ENCODE measurements at regions not wholly inside any gene's neighbourhood (a gene's known extent, or its start where the extent isn't known, plus 50 kb on each side); places are given as distances from the start of the nearest gene placed in this dataset.

DNA sequence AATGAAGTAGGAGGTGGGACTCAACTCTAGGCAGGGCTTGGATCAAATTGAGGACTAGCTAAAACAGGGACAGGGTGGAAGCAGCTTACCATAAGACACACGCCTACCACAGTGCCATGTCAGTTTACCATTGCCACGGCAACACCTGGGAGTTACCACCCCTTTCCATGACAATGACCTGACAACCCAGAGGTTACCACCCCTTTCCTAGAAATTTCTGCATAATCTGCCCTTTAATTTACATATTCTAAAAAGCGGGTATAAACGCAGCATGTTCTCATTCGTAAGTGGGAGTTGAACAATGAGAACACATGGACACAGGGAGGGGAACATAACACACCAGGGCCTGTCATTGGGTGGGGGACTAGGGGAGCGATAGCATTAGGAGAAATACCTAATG, 72.7 kb downstream of the GCC1 start:
- Histone ChIP-seq H3K36me3 (no peaks in the 10 kb centered on the region), H3K4me1 (no peaks in the 10 kb centered on the region), H3K4me3 (no peak overlapping the region), H3K27ac (no peak overlapping the region), H3K27me3 (no peaks in the 10 kb centered on the region), H3K9me3 (no peaks in the 10 kb centered on the region)
- intact Hi-C loops (cut with DNase I): no loop called here
- DNase-seq (no peak), ATAC-seq (no peak)
- TF ChIP-seq, protein P1, sequence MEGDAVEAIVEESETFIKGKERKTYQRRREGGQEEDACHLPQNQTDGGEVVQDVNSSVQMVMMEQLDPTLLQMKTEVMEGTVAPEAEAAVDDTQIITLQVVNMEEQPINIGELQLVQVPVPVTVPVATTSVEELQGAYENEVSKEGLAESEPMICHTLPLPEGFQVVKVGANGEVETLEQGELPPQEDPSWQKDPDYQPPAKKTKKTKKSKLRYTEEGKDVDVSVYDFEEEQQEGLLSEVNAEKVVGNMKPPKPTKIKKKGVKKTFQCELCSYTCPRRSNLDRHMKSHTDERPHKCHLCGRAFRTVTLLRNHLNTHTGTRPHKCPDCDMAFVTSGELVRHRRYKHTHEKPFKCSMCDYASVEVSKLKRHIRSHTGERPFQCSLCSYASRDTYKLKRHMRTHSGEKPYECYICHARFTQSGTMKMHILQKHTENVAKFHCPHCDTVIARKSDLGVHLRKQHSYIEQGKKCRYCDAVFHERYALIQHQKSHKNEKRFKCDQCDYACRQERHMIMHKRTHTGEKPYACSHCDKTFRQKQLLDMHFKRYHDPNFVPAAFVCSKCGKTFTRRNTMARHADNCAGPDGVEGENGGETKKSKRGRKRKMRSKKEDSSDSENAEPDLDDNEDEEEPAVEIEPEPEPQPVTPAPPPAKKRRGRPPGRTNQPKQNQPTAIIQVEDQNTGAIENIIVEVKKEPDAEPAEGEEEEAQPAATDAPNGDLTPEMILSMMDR (IDR thresholded peaks at IDR 0.05): no peak

DNA sequence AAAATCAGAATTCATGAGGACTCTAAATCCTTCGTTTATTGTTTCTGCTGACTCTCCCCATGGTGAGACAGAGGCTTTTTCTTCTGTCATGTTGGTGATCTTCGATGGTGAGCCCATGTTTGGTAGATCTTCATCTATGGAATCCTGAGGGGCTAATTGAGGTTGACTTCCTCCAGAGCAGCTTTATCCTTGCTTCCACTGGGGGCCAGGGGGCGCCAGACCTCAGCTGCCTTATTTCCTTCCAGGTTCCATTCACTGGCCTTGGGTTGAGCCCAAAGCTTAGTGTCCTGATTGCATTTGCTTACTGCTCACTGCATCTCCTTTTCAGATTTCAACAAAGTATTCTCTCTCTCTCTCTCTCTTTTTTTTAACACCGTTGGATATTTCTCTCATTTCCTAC, 80.7 kb downstream of the GCC1 start:
- TF ChIP-seq, protein P1 (IDR thresholded peaks at IDR 0.05): peak; percentile 46
- no peaks in the 10 kb centered on the region for H3K36me3 ChIP-seq
- DNase-seq (no peak), ATAC-seq (peak; percentile 48)
- H3K27me3 ChIP-seq: no peaks in the 10 kb centered on the region
- H3K4me1 ChIP-seq: no peaks in the 10 kb centered on the region
- H3K9me3 ChIP-seq: no peaks in the 10 kb centered on the region
- H3K4me3 ChIP-seq: no peak overlapping the region
- intact Hi-C loops (cut with DNase I): no loop called here
- no peak overlapping the region for H3K27ac ChIP-seq

DNA sequence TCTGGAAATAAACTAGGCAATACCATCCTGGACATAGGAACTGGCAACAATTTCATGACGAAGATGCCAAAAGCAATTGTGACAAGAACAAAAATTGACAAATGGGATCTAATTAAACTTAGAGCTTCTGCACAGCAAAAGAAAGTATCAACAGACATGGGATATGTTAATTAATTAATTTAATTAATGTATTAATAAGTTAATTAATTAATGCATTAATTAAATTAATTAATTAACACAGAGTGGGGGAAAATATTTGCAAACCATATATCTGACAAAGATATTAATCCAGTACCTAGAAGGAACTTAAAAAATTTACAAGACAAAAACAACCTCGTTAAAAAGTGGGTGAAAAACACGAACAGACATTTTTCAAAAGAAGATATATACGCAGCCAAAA, 83.6 kb downstream of the GCC1 start:
- no peaks in the 10 kb centered on the region for H3K4me1 ChIP-seq
- no peak for ATAC-seq
- no peaks in the 10 kb centered on the region for H3K9me3 ChIP-seq
- intact Hi-C loops (cut with DNase I): no loop called here
- no peak overlapping the region for H3K4me3 ChIP-seq
- H3K27ac ChIP-seq: no peak overlapping the region
- H3K27me3 ChIP-seq: no peaks in the 10 kb centered on the region
- DNase-seq: no peak
- TF ChIP-seq, protein P1 (IDR thresholded peaks at IDR 0.05): no peak
- no peaks in the 10 kb centered on the region for H3K36me3 ChIP-seq

DNA sequence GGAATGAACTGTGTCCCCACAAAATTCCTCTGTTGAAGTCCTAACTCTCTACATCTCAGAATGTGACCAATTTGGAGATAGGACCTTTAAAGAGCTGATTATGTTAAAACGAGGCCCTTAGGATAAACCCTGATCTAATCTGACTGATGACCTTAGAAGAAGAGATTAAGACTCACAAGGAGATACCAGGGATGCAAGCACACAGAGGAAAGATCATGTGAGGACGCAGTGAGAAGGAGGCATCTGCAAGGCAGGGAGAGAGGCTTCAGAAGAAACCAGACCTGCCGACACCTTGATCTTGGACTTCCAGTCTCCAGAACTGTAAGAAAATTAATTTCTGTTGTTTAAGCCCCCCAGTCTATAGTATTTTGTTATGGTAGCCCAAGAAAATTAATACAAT, 94.9 kb upstream of the ZNF800 start:
- ATAC-seq (no peak), DNase-seq (no peak)
- TF ChIP-seq, protein P1 (IDR thresholded peaks at IDR 0.05): no peak
- no peaks in the 10 kb centered on the region for H3K9me3 ChIP-seq
- H3K27me3 ChIP-seq: no peaks in the 10 kb centered on the region
- no peak overlapping the region for H3K27ac ChIP-seq
- no peaks in the 10 kb centered on the region for H3K36me3 ChIP-seq
- H3K4me1 ChIP-seq: no peaks in the 10 kb centered on the region
- no peak overlapping the region for H3K4me3 ChIP-seq
- intact Hi-C loops (cut with DNase I): no loop called here

DNA sequence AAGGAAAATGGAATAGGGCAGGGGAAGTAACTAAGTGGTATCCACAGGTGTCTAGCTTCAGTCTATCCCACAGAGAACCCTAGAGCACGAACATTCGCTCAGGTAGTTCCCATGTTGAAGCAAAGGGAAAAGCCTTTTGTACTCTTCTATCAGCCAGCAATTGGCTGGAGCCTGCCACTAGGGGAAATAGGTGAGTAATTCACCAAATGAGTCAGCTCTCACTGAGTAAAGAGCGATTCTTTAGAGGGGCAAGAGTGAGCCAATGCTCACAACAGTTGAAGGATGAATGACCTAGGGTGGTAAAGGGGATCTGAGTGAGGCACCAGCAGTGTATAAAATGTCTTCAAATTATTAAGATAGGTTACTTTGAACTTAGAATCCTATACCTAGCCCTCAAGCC, 94.1 kb upstream of the ZNF800 start:
- Histone ChIP-seq H3K9me3 (no peaks in the 10 kb centered on the region), H3K4me1 (no peaks in the 10 kb centered on the region), H3K27me3 (no peaks in the 10 kb centered on the region), H3K27ac (no peak overlapping the region), H3K4me3 (no peak overlapping the region), H3K36me3 (no peaks in the 10 kb centered on the region)
- TF ChIP-seq, protein P1 (IDR thresholded peaks at IDR 0.05): no peak
- intact Hi-C loops (cut with DNase I): no loop called here
- ATAC-seq: no peak
- no peak for DNase-seq

DNA sequence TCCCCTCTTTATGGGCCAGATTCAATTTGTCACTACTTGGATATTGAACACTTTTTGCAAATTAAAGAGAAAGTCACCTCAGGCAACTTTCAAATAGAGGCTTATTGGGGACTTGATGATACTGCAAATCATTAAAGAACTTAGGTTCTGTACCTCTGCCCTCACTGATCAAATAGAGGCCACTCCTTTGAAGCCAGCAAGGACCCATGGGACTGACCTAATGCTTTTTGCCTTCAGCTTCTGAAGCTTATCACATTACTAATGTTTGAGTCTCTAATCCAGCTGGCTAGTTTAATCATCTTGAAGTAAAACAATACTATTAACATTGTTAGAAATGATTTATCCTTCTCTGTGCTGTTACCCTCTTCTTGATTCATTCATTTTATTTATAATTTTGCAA, 93.0 kb upstream of the ZNF800 start:
- no peak for DNase-seq
- Histone ChIP-seq H3K4me1 (no peaks in the 10 kb centered on the region), H3K9me3 (no peaks in the 10 kb centered on the region), H3K27me3 (no peaks in the 10 kb centered on the region), H3K27ac (no peak overlapping the region), H3K4me3 (no peak overlapping the region), H3K36me3 (no peaks in the 10 kb centered on the region)
- no peak for ATAC-seq
- TF ChIP-seq, protein P1 (IDR thresholded peaks at IDR 0.05): no peak
- intact Hi-C loops (cut with DNase I): no loop called here

Measured in upper lobe of right lung (tissue), 1 donor.